CD4-positive, alpha-beta memory T cell (primary cell): ENCODE measurements at regions not wholly inside any gene's neighbourhood (a gene's known extent, or its start where the extent isn't known, plus 50 kb on each side); places are given as distances from the start of the nearest gene placed in this dataset.

Experiments used
- CTCF ChIA-PET: fragments of 350-600 bp; sonication (Branson Sonifier 250); formaldehyde crosslinking; loops from one replicate; lab custom pipeline; 2021; ENCODE audit warnings: inconsistent platforms; ENCODE audit not compliant: partially characterized antibody; lab: Charles Lee
- POLR2A ChIA-PET: fragments of 350-600 bp; sonication (Branson Sonifier 250); formaldehyde crosslinking; loops from one replicate; lab custom pipeline; 2021; ENCODE audit not compliant: partially characterized antibody; lab: Charles Lee
- DNase-seq, 5 donors: peaks; one replicate each; pipeline versions ENCODE4 v3.0.0 to v3.0.0-alpha.2; 2020 to 2022; ENCODE audit warnings: mixed read lengths in 1 of 5
- H3K27ac ChIP-seq: one replicate; pipeline ENCODE4 v1.7.0; 2013; ENCODE audit warnings: low read depth, low read length
- H3K27me3 ChIP-seq: 2 replicates; pipeline ENCODE4 v1.7.0; 2013; ENCODE audit warnings: mild to moderate bottlenecking, low read length, moderate library complexity; ENCODE audit not compliant: insufficient read depth
- H3K36me3 ChIP-seq: 2 replicates; pipeline ENCODE4 v1.7.0; 2013; ENCODE audit warnings: mild to moderate bottlenecking, low read length, moderate library complexity; ENCODE audit not compliant: insufficient read depth
- H3K4me1 ChIP-seq: 2 replicates; pipeline ENCODE4 v1.7.0; 2013; ENCODE audit warnings: mild to moderate bottlenecking, low read length, moderate library complexity; ENCODE audit not compliant: insufficient read depth
- H3K4me3 ChIP-seq, 2 donors: one replicate each; pipeline ENCODE4 v1.7.0; 2013; ENCODE audit warnings: low read length in 2 of 2, mild to moderate bottlenecking in 1 of 2
- H3K9me3 ChIP-seq, 2 donors: one replicate each; pipeline ENCODE4 v1.7.0; 2013; ENCODE audit warnings: low read length in 2 of 2, control low read depth in 1 of 2; ENCODE audit not compliant: control insufficient read depth in 1 of 2
- H3K27ac Mint-ChIP-seq, 7 donors: one replicate each; pipeline ENCODE4 v1.8.0; 2020 to 2021; ENCODE audit warnings: mixed read lengths in 7 of 7, mild to moderate bottlenecking in 6 of 7, inconsistent platforms in 3 of 7, moderate library complexity in 3 of 7
- H3K27me3 Mint-ChIP-seq, 2 donors: one replicate each; pipeline ENCODE4 v1.8.0; 2020 to 2021; ENCODE audit warnings: mixed read lengths in 2 of 2
- H3K36me3 Mint-ChIP-seq, 2 donors: one replicate each; pipeline ENCODE4 v1.8.0; 2020 to 2021; ENCODE audit warnings: mixed read lengths in 2 of 2, inconsistent platforms in 1 of 2, mild to moderate bottlenecking in 1 of 2
- H3K4me1 Mint-ChIP-seq, 4 donors: one replicate each; pipeline ENCODE4 v1.8.0; 2020 to 2021; ENCODE audit warnings: mixed read lengths in 4 of 4, mild to moderate bottlenecking in 1 of 4
- H3K4me3 Mint-ChIP-seq, 8 donors: one replicate each; pipeline ENCODE4 v1.8.0; 2020 to 2021; ENCODE audit warnings: mixed read lengths in 8 of 8, mild to moderate bottlenecking in 7 of 8, moderate library complexity in 6 of 8, inconsistent platforms in 3 of 8
- H3K9me3 Mint-ChIP-seq, 8 donors: one replicate each; pipeline ENCODE4 v1.8.0; 2020 to 2021; ENCODE audit warnings: mixed read lengths in 8 of 8, mild to moderate bottlenecking in 5 of 8, inconsistent platforms in 3 of 8, moderate library complexity in 1 of 8
- intact Hi-C: fragments of 100-400 bp; cut with micrococcal nuclease; formaldehyde crosslinking; loops from one replicate; pipeline ENCODE4 v1.15.1; 2023

- intact Hi-C loops, result no loop called here
- no peak for DNase-seq
- ChIA-PET CTCF (no interaction called here), POLR2A (no interaction called here)
- no peaks in the 10 kb centered on the region for H3K9me3 ChIP-seq
- H3K27ac ChIP-seq, result no peak overlapping the region
- no peaks in the 10 kb centered on the region for H3K4me1 Mint-ChIP-seq
- no peaks in the 10 kb centered on the region for H3K36me3 ChIP-seq
- no peak overlapping the region for H3K27ac Mint-ChIP-seq
- H3K9me3 Mint-ChIP-seq, result peaks cover 0 to 20% (median 2%) of the 10 kb centered on the region in 8 donors
- H3K4me3 Mint-ChIP-seq, result no peak overlapping the region
- H3K36me3 Mint-ChIP-seq, result no peaks in the 10 kb centered on the region
- H3K27me3 ChIP-seq, result no peaks in the 10 kb centered on the region
- no peaks in the 10 kb centered on the region for H3K27me3 Mint-ChIP-seq
- H3K4me1 ChIP-seq, result no peaks in the 10 kb centered on the region
- no peak overlapping the region for H3K4me3 ChIP-seq
Observed at GRCh38 chr2:56475191-56475590, 291.4 kb downstream of the CCDC85A start.

- Mint-ChIP-seq H3K9me3 (peaks cover 0 to 20% (median 2%) of the 10 kb centered on the region in 8 donors), H3K36me3 (no peaks in the 10 kb centered on the region), H3K4me1 (no peaks in the 10 kb centered on the region), H3K27ac (no peak overlapping the region), H3K27me3 (no peaks in the 10 kb centered on the region), H3K4me3 (no peak overlapping the region)
- Histone ChIP-seq H3K27ac (no peak overlapping the region), H3K27me3 (no peaks in the 10 kb centered on the region), H3K9me3 (no peaks in the 10 kb centered on the region), H3K4me3 (no peak overlapping the region), H3K36me3 (no peaks in the 10 kb centered on the region), H3K4me1 (no peaks in the 10 kb centered on the region)
- CTCF ChIA-PET, result no interaction called here
- intact Hi-C loops, result no loop called here
- POLR2A ChIA-PET, result no interaction called here
- DNase-seq, result no peak
Observed at GRCh38 chr2:56476509-56477071, 292.8 kb downstream of the CCDC85A start.

GRCh38 chr2:56478027-56478426, 294.2 kb downstream of the CCDC85A start:
- no peak for DNase-seq
- no peak overlapping the region for H3K27ac ChIP-seq
- H3K27me3 ChIP-seq, result no peaks in the 10 kb centered on the region
- Mint-ChIP-seq H3K36me3 (no peaks in the 10 kb centered on the region), H3K9me3 (peaks cover 0 to 20% (median 3%) of the 10 kb centered on the region in 8 donors), H3K4me3 (no peak overlapping the region), H3K27ac (no peak overlapping the region), H3K4me1 (no peaks in the 10 kb centered on the region), H3K27me3 (no peaks in the 10 kb centered on the region)
- intact Hi-C loops, result no loop called here
- ChIA-PET CTCF (no interaction called here), POLR2A (no interaction called here)
- no peaks in the 10 kb centered on the region for H3K4me1 ChIP-seq
- H3K9me3 ChIP-seq, result no peaks in the 10 kb centered on the region
- H3K36me3 ChIP-seq, result no peaks in the 10 kb centered on the region
- no peak overlapping the region for H3K4me3 ChIP-seq

DNA sequence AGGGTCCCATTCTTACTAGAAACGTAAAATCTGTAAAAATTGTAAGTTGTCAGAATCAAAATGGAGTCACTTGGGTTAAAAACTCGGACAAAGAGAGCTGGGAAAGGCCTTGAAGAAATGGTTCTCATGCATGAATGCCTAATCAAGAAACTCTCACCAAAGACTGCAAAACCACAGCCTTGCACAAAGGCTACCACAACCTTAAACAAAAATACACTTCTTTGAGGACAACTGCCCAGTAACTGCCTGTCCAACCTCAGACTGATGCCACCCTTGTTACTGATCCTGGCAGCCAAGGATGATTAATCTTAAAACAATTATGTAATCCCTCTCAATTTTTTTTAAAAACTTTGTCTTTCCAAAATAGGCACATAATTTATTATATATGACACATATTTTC, 299.3 kb downstream of the CCDC85A start:
- no peak overlapping the region for H3K4me3 ChIP-seq
- H3K9me3 ChIP-seq, result no peaks in the 10 kb centered on the region
- Mint-ChIP-seq H3K27me3 (no peaks in the 10 kb centered on the region), H3K4me3 (no peak overlapping the region), H3K27ac (no peak overlapping the region), H3K9me3 (peaks cover 0 to 16% (median 8%) of the 10 kb centered on the region in 8 donors), H3K4me1 (no peaks in the 10 kb centered on the region), H3K36me3 (no peaks in the 10 kb centered on the region)
- no peak for DNase-seq
- CTCF ChIA-PET, result no interaction called here
- no peaks in the 10 kb centered on the region for H3K4me1 ChIP-seq
- intact Hi-C loops, result no loop called here
- no peak overlapping the region for H3K27ac ChIP-seq
- no peaks in the 10 kb centered on the region for H3K36me3 ChIP-seq
- POLR2A ChIA-PET, result no interaction called here
- H3K27me3 ChIP-seq, result no peaks in the 10 kb centered on the region

GRCh38 chr2:56484906-56485305, 301.1 kb downstream of the CCDC85A start:
- DNase-seq, result no peak

DNA sequence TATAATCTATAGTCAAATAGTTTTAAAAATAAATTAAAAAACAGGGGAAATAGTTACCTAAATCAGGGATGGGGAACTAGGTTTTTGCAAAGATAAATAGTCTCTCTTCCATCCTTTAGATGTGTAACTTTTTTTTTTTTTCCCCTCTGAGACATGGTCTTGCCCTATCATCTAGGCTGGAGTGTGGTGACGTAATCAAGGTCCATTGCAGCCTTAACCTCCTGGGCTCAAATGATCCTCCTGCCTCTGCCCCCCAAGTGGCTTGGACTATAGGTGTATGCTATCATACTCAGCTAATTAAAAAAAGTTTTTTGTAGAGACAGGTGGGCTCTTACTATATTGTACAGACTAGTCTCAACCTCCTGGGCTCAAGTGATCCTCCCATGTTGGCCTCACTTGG, 316.5 kb downstream of the CCDC85A start:
- Histone ChIP-seq H3K4me1 (no peaks in the 10 kb centered on the region), H3K9me3 (peaks cover 0 to 1% of the 10 kb centered on the region in 2 donors), H3K36me3 (no peaks in the 10 kb centered on the region), H3K27ac (no peak overlapping the region), H3K27me3 (no peaks in the 10 kb centered on the region), H3K4me3 (no peak overlapping the region)
- Mint-ChIP-seq H3K4me3 (no peak overlapping the region), H3K4me1 (no peaks in the 10 kb centered on the region), H3K27ac (no peak overlapping the region), H3K36me3 (no peaks in the 10 kb centered on the region), H3K27me3 (no peaks in the 10 kb centered on the region), H3K9me3 (peaks cover 0 to 22% (median 8%) of the 10 kb centered on the region in 8 donors)
- CTCF ChIA-PET, result no interaction called here
- no peak for DNase-seq
- POLR2A ChIA-PET, result no interaction called here
- intact Hi-C loops, result no loop called here

More at GRCh38 chr2:56484906-56485305, 301.1 kb downstream of the CCDC85A start:
- Mint-ChIP-seq H3K27ac (no peak overlapping the region), H3K36me3 (no peaks in the 10 kb centered on the region), H3K9me3 (peaks cover 0 to 23% (median 7%) of the 10 kb centered on the region in 8 donors), H3K4me3 (no peak overlapping the region), H3K27me3 (no peaks in the 10 kb centered on the region), H3K4me1 (no peaks in the 10 kb centered on the region)
- no peak overlapping the region for H3K27ac ChIP-seq
- intact Hi-C loops, result no loop called here
- CTCF ChIA-PET, result no interaction called here
- no peaks in the 10 kb centered on the region for H3K27me3 ChIP-seq
- H3K36me3 ChIP-seq, result no peaks in the 10 kb centered on the region
- H3K4me1 ChIP-seq, result no peaks in the 10 kb centered on the region
- POLR2A ChIA-PET, result no interaction called here
- no peak overlapping the region for H3K4me3 ChIP-seq
- no peaks in the 10 kb centered on the region for H3K9me3 ChIP-seq

GRCh38 chr2:56502616-56503015, 318.8 kb downstream of the CCDC85A start:
- Histone ChIP-seq H3K4me1 (no peaks in the 10 kb centered on the region), H3K4me3 (no peak overlapping the region), H3K27ac (no peak overlapping the region), H3K27me3 (no peaks in the 10 kb centered on the region), H3K9me3 (no peaks in the 10 kb centered on the region), H3K36me3 (no peaks in the 10 kb centered on the region)
- ChIA-PET POLR2A (no interaction called here), CTCF (no interaction called here)
- Mint-ChIP-seq H3K9me3 (peaks cover 0 to 19% (median 5%) of the 10 kb centered on the region in 8 donors), H3K4me3 (no peak overlapping the region), H3K27ac (no peak overlapping the region), H3K36me3 (no peaks in the 10 kb centered on the region), H3K27me3 (no peaks in the 10 kb centered on the region), H3K4me1 (no peaks in the 10 kb centered on the region)
- no peak for DNase-seq
- intact Hi-C loops, result no loop called here

DNA sequence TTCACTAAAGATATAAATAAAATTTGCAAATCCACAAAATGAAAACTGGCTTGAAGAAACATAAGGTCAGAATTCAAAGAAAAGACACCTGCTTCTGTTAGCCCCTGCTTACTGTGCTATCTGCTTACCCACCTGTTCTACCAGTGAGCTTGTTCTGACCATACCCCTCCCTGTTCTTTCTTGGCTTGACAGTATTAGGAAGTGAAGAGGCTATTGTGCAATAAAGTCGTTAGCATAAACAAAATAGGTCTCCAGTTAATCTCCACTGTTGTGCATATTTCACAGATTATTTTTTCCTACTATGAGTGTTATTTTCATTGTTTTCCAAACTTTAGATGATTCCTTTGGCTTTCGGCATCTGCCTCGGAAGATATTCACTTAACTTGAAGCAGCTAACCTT, 322.1 kb downstream of the CCDC85A start:
- no peaks in the 10 kb centered on the region for H3K36me3 ChIP-seq
- CTCF ChIA-PET, result no interaction called here
- H3K4me3 ChIP-seq, result no peak overlapping the region
- intact Hi-C loops, result no loop called here
- H3K9me3 Mint-ChIP-seq, result peaks cover 0 to 15% (median 5%) of the 10 kb centered on the region in 8 donors
- no peaks in the 10 kb centered on the region for H3K27me3 ChIP-seq
- H3K4me1 ChIP-seq, result no peaks in the 10 kb centered on the region
- H3K4me1 Mint-ChIP-seq, result no peaks in the 10 kb centered on the region
- no peaks in the 10 kb centered on the region for H3K9me3 ChIP-seq
- no peak for DNase-seq
- H3K27ac ChIP-seq, result no peak overlapping the region
- H3K27me3 Mint-ChIP-seq, result no peaks in the 10 kb centered on the region
- H3K27ac Mint-ChIP-seq, result no peak overlapping the region
- no peak overlapping the region for H3K4me3 Mint-ChIP-seq
- H3K36me3 Mint-ChIP-seq, result no peaks in the 10 kb centered on the region
- POLR2A ChIA-PET, result no interaction called here
